K562 (cell line): ENCODE measurements at regions not wholly inside any gene's neighbourhood (a gene's known extent, or its start where the extent isn't known, plus 50 kb on each side); places are given as distances from the start of the nearest gene placed in this dataset.

Experiments
- DPF2 ChIP-seq: fragments of 450-650 bp; IDR thresholded peaks from 2 replicates; pipeline ENCODE4 v1.6.1; 2016
- ELF2 ChIP-seq: fragments of 250-450 bp; sonication (Bioruptor Pico); IDR thresholded peaks from 2 replicates; pipeline ENCODE4 v1.5.0; 2021; ENCODE audit warnings: mild to moderate bottlenecking
- HDAC2 ChIP-seq: fragments of 450-650 bp; IDR thresholded peaks from 2 replicates; pipeline ENCODE4 v1.6.1; 2016; ENCODE audit warnings: mild to moderate bottlenecking
- HMG20A ChIP-seq: fragments of 450-650 bp; formaldehyde crosslinking; conservative IDR thresholded peaks from 2 replicates; pipeline ENCODE4 v1.4.0; 2020; ENCODE audit warnings: mild to moderate bottlenecking, mixed read lengths
- MYC ChIP-seq, 2 experiments: fragments of 250-450 bp in 1 of 2; sonication (Bioruptor Pico) in 1 of 2; IDR thresholded peaks; 2 replicates each; pipeline versions ENCODE4 v1.5.1 to v1.6.1; 2012 to 2021; ENCODE audit warnings: low read depth in 2 of 2, borderline replicate concordance in 1 of 2, improper control_type of control experiment in 1 of 2, low read length in 1 of 2, mild to moderate bottlenecking in 1 of 2, moderate library complexity in 1 of 2
- NCOA1 ChIP-seq: fragments of 450-650 bp; IDR thresholded peaks from 2 replicates; pipeline ENCODE4 v1.6.1; 2016; ENCODE audit warnings: low read depth
- NCOA4 ChIP-seq: fragments of 450-650 bp; IDR thresholded peaks from 2 replicates; pipeline ENCODE4 v1.6.1; 2018; ENCODE audit warnings: mild to moderate bottlenecking; ENCODE audit not compliant: partially characterized antibody
- SREBF1 ChIP-seq: fragments of 150-350 bp; IDR thresholded peaks from 2 replicates; pipeline ENCODE4 v1.6.1; 2014; ENCODE audit warnings: antibody characterized with exemption, low read depth, low read length, borderline replicate concordance
- SRSF1 ChIP-seq: fragments of 200-400 bp; formaldehyde crosslinking; IDR thresholded peaks from 2 replicates; pipeline ENCODE4 v1.6.1; 2017; ENCODE audit warnings: mild to moderate bottlenecking, low read depth, low read length, moderate library complexity
- ZBTB17 ChIP-seq: fragments of 450-650 bp; formaldehyde crosslinking; IDR thresholded peaks from 2 replicates; pipeline ENCODE4 v1.4.0; 2020; ENCODE audit warnings: mild to moderate bottlenecking
- ZNF609 ChIP-seq: sonication (generic); formaldehyde crosslinking; IDR thresholded peaks from 2 replicates; pipeline ENCODE4 v1.8.1; 2023; ENCODE audit warnings: missing genetic modification reagents, mild to moderate bottlenecking, borderline replicate concordance
- TF ChIP-seq, protein P1 (sequence below): sonication (generic); formaldehyde crosslinking; IDR thresholded peaks from 2 replicates; pipeline ENCODE4 v1.8.1; 2023; ENCODE audit warnings: mild to moderate bottlenecking, missing genetic modification reagents

- TF ChIP-seq NCOA1: no peak
- TF ChIP-seq DPF2: no peak
- TF ChIP-seq, protein P1, sequence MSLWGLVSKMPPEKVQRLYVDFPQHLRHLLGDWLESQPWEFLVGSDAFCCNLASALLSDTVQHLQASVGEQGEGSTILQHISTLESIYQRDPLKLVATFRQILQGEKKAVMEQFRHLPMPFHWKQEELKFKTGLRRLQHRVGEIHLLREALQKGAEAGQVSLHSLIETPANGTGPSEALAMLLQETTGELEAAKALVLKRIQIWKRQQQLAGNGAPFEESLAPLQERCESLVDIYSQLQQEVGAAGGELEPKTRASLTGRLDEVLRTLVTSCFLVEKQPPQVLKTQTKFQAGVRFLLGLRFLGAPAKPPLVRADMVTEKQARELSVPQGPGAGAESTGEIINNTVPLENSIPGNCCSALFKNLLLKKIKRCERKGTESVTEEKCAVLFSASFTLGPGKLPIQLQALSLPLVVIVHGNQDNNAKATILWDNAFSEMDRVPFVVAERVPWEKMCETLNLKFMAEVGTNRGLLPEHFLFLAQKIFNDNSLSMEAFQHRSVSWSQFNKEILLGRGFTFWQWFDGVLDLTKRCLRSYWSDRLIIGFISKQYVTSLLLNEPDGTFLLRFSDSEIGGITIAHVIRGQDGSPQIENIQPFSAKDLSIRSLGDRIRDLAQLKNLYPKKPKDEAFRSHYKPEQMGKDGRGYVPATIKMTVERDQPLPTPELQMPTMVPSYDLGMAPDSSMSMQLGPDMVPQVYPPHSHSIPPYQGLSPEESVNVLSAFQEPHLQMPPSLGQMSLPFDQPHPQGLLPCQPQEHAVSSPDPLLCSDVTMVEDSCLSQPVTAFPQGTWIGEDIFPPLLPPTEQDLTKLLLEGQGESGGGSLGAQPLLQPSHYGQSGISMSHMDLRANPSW (CRISPR knock-in tag): no peak
- TF ChIP-seq ZBTB17: no peak
- TF ChIP-seq ZNF609 (CRISPR knock-in tag): no peak
- TF ChIP-seq HMG20A: no peak
- no peak for TF ChIP-seq MYC (IDR thresholded peaks at IDR 0.05; ENCODE audit: low read depth, low read length)
- no peak for TF ChIP-seq MYC (CRISPR knock-in tag; IDR thresholded peaks at IDR 0.05; ENCODE audit: borderline replicate concordance, low read depth)
- TF ChIP-seq SREBF1: no peak
- TF ChIP-seq SRSF1: no peak
- no peak for TF ChIP-seq HDAC2
- no peak for TF ChIP-seq NCOA4
- no peak for TF ChIP-seq ELF2 (CRISPR knock-in tag)
Observed at GRCh38 chr10:55881588-55881987, 479.5 kb downstream of the ZWINT start.
